HG03571 (cell line): ENCODE measurements at regions not wholly inside any gene's neighbourhood (a gene's known extent, or its start where the extent isn't known, plus 50 kb on each side); places are given as distances from the start of the nearest gene placed in this dataset.
"Not testable (repeated sequence)": the region's sequence is repeated elsewhere in the genome, so short reads cannot be mapped to it uniquely, and the experiment has no call there.

Experiments used
- ATAC-seq: cut with Tn5 transposase; IDR thresholded peaks from one replicate; pipeline ENCODE4 v1.9.1; 2021; ENCODE audit not compliant: unreplicated experiment

DNA sequence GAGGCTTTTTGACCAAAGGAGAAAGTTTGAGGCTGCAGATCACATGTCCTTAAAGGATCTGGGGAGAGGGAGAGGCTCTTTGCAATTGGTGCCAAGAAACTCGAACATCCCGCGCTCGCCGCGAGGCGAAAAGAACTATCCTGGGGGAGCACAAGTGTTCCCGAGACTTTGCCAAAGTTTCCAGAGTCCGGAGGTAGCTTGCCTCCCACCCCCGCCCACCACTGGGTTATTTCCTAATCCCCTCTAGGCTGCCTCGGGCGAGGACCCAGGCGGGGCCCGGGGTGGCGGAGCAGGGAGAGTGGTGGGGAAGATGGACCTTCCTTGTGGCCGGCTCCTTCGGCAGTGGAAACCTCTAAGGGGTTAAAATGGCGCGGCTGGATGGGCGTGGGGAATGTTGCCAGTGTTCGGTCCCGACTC, 114.5 kb downstream of the KCNRG start:
- no peak for ATAC-seq

DNA sequence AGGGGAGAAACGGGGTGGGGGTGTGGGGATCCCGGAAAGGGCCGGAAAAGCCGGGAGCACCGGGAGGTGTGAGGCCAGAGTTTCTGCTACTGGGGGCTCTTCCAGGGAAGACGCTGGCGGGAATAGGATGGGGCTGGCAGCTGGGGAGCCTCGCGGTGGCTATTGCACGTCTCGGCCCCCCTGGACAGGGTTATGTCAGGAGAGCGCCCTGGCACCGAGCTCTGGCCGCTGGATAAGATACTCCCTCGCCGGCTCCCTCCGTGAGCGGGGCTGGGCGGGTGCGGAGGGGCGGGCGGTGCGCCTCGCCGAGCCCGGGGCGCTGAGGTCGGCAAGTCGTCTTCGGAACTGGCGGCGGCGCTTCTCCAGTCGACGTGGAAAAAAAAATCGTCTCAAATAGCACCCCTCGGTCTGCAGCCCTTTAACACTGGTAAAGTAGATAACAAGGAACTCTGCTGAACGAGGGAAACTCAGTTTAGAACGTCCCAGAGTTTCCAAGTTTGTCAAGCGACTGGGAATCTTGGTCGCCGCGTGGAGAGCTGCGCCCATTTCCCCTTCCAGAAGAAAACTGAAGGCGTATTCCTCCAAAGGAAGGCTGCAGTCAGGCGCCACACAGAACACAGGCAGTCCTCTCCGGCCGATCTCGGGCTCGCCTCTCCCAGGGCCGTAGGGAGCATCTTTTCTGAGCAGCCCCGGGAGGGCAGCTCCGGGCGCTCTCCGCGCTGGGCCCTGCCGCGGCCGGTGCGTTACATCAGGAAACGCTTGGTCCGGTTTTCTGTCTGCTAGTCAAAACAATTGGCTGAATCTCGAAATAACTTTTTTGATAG, 115.1 kb downstream of the KCNRG start:
- ATAC-seq, result no peak

DNA sequence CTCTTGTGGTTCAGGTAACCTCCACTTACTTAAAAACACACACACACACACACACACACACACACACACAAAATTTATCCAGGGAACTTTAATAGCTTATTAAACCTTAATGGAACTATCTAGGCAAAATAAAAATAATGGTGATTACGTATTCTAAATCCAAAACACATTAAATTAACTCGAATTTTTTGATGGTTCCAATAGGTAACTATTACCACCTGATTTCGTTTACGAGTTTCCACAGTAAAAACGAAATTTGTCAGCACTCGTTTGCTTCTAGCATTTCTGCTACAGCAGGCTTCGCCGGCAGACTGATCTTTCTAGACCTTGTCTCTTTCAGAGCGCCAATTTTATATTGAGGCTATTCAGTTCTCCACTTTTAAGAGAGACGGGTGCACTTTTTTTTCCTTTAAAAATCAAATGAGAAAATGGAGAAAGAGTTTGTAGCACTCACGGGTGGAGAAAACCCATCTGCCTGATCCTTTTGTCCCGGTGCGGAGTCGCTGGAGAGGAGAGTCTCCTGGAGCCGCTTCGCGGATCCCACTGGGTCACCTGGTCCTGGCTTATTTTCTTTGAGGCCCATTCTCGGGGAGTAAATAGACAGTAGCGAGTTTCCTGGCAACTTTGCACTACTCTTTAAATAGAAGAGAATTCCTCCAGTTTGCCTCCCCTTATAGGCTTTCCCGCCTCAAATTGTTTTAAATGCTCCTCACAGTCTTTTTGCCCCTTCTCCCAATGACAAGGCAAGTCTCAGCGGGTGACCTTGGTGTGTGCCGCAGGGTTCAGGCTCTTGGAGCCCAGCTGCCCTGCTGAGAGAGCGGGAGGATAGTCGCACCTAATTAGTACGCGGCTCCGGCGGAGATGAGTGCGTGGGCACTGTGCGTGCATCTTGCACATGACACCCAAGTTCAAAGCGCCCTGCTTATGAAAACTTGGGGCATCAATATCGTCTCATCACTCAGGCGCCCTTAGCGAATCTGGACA, 117.0 kb downstream of the KCNRG start:
- ATAC-seq, result no peak

DNA sequence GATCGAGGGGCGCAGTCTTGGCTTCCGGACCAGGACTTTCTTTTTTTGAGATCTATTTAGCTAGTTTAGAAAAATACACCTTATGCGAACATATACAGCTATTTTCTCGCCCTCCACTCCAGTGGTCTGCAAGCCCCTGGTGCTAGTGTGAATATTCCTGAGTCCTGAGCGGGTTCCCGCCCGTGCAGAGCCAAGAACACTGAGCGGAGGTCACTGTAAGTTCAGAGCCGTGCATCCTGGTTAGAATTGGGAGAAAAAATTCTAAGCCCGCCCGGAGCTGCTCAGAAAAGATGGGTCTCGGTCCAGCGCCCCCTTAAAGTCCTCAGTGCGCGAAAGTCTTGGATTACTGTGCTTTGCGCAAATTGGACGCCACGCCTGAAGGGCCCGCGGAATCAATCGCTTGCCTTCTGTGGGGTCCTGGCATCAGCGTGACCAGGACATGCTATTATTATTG, 117.7 kb downstream of the KCNRG start:
- ATAC-seq, result no peak

DNA sequence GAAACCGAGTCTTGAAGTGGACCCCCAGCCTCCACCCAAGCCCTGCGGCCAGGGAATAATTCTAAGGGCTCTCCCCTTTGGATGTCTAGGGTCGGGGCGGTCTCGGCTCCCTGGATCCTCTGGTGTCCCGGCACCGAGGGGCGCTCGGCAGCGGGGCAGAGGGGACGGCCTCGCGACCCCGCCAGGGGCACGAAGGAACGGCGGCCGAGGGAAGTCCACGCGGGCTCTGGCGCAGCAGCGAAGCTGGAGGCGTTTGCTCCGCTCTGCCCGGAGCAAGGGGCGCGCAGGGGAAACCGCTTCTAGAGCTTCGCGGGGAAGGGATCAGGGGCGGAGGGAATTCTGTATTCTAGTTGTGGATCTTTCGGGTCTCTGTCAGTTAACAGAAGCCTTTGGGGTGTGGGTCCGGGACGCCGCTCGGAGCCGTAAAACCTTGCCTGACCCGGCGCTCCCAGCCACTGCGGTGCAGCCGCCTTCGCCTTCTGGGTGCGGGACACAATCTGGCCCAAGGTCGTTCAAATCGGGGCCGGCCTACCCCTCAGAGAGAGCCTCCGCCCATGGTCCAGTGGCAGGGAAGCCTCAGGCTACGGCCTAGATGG, 118.2 kb downstream of the KCNRG start:
- no peak for ATAC-seq

DNA sequence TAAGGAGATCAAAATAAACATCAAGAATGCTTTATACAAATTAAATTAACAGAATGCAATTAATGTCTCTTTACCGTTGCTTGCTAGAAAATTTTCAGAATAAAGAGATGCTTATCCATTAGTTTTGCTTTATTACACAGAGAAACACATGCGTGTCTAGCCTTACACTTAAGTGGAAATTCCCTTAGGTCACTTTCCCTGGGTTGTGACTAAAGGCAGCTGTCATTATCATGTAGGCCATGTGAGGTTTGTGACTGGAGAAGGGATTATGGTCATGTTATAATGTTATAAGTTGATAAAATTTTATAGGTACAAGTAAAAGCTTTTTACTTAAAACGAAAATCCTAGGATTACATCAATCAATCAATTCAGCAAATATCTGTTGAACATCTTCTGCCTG, 121.0 kb downstream of the KCNRG start:
- no peak for ATAC-seq

DNA sequence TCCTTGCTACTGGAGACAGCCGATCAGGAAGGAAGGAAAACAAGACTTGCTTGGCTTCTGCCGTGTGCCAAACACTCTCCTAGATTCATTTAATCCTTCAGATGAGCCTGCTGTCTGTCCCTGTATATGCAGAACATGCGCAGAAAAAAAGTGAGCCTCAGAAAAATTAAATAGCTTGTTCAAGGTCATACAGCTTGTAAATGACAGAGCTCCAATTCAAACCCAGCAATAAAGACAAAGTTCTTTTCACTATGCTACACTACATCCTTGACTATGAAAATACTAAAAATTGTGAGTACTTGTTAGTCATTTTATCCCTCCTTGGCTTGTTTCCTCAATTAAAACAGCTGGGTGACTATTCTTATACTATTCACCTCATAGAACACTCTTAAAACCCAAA, 121.4 kb downstream of the KCNRG start:
- no peak for ATAC-seq

DNA sequence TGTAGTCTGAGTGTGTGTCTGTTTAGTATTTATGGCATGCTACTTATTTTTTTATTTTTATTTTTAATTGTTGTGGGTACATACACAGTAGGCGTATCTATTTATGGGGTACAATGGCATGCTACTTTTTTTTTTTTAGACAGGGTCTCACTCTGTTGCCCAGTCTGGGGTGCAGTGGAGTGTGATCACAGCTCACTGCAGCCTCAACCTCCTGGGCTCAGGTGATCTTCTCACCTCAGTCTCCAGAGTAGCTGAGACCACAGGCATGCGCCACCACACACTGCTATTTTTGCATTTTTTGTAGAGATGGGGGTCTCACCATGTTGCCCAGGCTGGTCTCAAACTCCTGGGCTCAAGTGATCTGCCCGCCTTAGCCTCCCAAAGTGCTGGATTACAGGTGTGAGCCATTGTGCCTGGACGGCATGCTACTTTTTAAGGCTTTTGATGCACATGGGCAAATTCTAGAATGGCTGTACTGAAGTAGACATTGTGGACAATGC, 124.2 kb downstream of the KCNRG start:
- ATAC-seq, result not testable (repeated sequence)

DNA sequence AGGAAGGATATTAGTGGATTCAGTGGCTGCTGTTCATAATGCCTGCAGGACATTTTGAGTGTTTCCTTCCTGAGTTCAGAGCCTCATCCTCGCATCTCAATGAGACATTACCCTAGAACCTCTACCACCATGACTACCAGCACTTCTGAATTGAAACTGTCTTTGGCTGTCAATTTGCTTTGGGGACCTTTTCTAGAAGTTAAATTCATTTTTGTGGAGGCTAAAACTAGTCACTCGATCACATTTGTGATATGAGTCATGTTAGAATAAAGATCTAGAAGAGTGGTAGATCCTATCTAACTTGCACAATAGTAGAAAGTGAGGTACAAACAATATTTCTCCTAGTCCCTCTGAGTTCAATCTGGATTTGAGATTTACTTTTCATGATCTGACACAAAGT, 124.9 kb downstream of the KCNRG start:
- ATAC-seq, result no peak

DNA sequence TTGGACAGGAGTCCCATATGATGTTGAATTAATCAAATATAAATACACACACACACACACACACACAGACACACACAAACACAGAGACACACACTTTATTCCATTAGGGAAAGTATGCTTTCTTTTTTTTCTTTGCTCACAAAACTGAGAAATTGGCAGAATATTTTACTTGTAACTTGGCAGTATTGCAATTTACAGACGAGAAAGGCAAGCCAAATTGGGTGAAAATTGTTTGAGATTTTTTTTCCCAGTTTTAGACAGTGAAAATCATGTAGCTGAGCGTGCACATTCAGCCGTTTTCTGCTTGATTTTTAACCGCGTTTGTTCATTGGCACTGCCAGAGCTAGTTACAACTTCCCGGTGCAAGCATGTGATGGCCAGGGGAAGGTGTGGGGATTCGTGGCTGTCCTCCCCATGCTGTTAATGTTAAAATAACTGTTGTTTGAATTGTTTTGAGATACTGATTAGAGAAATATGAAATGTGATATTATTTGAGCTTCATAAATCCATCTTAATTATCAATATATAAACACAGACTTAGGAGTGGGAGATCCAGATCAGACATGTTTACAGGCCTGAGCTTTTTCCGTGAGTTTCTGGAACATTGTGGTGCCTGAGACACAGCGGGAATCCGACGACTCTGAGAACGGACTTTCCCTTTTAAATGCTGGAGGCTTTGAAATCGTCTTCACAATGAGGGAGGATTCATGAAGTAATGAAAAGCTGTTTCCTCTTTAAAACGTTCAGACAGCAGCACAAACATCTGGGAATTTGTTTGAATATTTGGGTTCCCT, 125.5 kb downstream of the KCNRG start:
- no peak for ATAC-seq

DNA sequence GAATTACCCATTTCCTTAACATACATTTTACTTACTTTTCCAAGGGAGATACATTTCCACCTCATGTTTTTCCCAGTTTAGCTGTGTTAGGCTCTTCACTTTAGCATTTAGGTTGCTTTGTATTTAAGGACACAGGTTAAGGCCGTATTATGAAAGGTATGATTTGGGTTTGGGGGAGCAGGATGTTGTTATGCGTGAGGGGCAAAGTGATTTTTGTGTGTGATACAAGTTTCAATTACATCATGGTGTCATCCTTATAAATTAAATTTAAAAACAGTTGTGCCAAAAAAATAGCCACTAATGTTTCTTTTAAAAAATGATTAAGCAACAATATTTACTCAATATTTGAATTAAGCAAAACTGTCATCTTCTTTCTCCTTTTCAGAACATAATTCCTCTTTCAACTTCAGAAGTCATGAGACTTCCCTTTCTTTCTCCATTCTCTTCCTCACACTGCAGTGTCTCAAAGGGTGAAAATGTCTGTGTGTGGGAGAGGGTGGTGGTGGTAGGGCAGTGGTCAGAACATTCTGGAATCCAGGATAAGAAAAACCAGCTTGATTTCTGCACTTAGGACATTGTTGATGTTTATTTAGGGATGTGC, 126.2 kb downstream of the KCNRG start:
- ATAC-seq, result no peak

DNA sequence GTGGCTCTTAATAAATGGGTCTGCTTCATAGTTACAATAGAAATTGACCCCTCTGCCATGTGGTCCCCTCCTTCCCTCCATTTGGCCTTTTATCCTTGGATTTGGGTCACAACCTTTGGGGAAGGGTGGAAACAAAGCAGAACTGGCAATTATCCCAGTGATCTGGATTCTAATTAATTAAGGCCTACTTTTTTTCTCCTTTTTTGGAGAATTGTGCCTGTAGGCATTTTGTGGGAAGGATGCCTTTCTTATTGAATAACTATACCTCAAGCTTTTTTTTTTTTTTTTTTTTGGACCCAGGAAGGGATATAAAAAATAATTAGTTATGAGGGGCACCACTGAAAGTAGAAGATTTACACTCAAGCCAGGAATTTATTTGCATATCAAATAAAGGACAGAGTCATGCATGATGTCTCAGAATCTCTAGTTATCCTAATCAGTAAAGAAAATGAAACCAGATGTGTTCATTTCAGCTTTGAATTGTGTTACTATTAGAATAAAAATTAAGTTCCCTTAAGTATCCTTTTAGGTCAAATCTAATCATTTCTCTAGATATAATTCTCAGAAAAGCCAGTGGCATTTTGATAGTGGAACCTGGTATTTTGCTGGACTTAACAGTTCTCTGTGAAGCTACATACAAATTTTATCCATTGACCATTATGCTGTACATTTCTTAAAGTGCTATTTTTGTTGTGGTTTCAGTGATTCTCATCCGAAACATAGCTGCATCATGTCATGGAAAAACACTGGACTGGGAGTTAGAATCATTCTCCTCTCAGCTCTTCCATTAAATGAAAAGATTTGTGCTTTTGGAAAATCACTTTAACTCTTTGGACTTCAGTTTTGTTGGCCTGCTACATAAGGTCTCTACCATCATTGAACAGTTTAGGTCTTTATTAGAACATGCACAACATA, 129.3 kb downstream of the KCNRG start:
- ATAC-seq, result no peak

DNA sequence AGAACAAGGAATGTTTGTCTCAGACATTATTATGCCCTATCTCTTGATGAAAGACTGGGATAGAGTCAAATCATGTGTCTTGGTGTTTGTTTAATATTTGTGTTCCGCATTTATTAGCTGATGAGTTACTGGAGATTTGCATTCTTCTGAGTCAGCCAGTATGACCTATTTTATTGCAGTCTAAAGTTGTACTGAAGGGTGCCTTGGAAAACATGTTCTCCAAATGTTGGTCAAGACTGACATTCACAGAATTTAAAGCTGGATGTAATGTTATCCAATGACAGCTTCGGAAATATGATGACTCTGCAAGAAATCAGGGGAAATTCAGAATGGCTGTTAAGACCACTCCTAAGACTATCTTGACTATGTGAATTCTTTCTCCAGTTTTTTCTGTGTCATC, 134.0 kb downstream of the KCNRG start:
- ATAC-seq, result no peak

DNA sequence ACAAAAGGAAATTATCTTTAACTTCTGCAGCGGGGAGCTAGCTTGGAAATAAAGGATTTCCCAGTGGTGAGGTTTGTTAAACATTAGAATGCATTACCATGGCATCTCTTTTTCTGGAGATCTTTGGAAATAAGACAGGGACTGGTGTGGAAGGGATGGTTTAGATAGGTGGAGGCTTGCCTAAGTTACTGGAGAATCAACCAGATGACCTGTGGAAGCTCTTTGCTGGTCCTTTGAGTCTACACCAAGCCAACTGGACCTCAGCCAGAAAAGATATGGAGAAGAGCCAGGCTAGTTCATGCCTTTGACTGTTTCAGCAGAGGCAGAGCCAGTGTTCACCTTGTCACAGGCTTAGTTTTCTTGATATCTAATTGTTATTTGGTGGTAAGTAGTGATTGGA, 134.7 kb downstream of the KCNRG start:
- no peak for ATAC-seq

DNA sequence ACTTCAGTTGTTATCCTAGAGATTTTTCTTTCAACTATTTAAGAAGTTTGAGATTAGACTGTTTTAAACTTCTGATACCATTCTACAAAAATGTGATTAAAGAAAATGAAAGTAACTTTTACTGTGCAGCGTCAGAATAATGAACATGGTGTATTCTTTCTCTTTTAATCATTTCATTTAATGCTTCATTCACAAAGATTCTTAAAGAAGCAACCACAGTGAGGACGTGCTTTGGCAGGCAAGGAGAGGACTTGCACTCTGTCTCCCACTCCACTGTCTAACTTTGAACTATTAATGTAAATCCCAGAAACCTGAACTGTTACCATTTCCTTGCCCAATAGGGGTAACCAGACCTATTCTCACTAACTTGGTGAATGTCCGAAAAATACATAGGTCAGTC, 137.0 kb downstream of the KCNRG start:
- ATAC-seq, result no peak

DNA sequence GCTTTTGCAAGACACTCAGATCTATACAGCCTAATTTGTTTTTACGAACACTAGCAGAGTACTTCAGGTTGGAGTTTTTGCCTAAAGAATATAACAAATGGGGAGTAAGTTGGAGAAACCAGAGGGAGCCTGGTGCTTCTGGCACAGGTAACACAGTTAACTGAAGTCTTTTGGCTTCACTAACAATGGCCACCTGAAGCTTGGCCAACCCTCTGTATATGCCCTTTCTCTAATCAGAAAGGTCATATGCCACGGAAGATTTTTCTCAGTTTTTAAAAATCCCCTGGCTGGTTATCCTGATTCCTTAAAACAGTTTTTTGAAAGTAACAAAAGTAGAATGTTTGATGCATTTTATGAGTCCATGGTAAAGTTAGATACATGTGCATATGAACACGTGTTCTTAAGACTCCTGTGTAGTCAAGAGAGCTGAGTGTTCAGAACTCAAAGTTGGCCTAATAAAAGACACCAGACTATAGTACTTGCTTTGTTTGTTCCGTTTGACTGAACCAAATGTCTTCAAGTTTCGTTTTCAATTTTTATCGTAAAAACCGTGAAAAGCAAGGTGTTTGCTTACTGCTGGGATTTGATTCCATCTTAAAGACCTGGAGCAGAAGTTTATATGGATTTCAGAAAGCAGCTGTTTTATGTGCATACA, 137.5 kb downstream of the KCNRG start:
- ATAC-seq, result no peak

DNA sequence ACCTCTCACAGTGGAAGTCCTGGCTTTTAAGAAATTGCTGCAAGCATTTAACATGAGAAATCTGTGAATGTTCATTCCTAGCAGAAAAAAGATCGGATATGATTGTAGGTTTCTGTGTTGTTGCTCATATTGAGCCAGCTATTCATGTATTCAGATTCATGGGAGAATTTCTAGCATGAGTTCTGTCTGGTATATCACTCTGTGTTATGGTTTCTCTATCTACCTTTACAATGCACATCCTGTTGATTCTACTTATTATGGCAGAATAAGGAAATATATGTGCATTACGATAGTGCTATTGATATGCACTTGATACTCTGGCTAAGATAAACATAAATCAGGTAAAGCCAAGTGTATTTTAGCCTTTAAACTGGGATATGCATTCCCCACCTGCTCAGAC, 138.2 kb downstream of the KCNRG start:
- no peak for ATAC-seq

DNA sequence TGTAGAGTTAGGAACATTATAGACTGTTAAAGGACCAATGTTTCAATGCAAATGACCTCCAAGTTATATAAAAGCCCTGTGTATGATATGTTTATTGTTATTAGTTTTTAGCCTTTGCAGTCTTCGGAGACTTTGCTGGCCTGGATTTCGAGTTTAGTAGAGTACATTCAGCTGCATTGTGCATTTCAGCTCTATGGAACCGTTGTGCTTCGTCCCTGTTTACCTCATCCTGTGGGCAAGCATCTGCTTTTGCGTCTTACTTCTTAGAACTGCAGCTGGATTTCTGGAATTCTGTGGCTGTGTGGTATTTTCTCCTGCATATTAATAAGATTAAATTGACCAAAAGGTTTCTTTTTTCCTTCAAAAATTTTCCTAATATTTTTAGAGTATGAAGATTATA, 138.6 kb downstream of the KCNRG start:
- no peak for ATAC-seq

DNA sequence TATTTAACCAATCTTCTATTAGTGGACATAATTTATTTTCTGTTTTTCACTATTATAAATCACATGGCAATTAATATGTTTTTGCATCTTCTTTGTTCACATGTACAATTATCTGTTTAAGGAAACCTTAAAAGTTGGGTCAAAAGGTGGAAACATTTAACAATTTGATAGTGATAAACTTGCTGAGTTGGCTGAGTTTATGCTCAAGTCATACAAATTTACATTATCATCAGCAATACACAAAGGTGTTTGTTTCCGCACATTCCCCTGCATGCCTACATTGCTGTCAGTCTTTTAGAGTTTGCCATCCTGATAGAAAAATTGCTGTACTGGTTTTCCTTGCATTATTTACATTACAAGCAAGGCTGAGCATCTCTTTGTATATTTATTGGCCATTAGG, 139.5 kb downstream of the KCNRG start:
- ATAC-seq, result no peak
